Hepatocyte (in vitro differentiated cells): ENCODE measurements at regions not wholly inside any gene's neighbourhood (a gene's known extent, or its start where the extent isn't known, plus 50 kb on each side); places are given as distances from the start of the nearest gene placed in this dataset.
"Not testable (repeated sequence)": the region's sequence is repeated elsewhere in the genome, so short reads cannot be mapped to it uniquely, and the experiment has no call there.

Source experiments
- CTCF ChIP-seq: fragments of 200-600 bp; sonication (generic); IDR thresholded peaks from 2 replicates; pipeline ENCODE4 v1.5.1; 2016; ENCODE audit warnings: antibody characterized with exemption, mild to moderate bottlenecking; ENCODE audit not compliant: poor library complexity
- EZH2 ChIP-seq: fragments of 200-600 bp; sonication (generic); IDR thresholded peaks from 2 replicates; pipeline ENCODE4 v1.6.1; 2016; ENCODE audit warnings: antibody characterized with exemption, mild to moderate bottlenecking, borderline replicate concordance
- EZH2phosphoT487 ChIP-seq: fragments of 200-600 bp; sonication (generic); IDR thresholded peaks from one replicate; pipeline ENCODE4 v1.6.1; 2018; ENCODE audit warnings: antibody characterized with exemption, mild to moderate bottlenecking, low read depth, moderate library complexity; ENCODE audit not compliant: unreplicated experiment, severe bottlenecking

GRCh38 chr2:190140474-190140873 is 77.9 kb upstream of the MSTN start:
- not testable (repeated sequence) for TF ChIP-seq EZH2, CTCF, EZH2phosphoT487
